K562 (cell line): ENCODE measurements at regions not wholly inside any gene's neighbourhood (a gene's known extent, or its start where the extent isn't known, plus 50 kb on each side); places are given as distances from the start of the nearest gene placed in this dataset.
A peak's percentile ranks its signal among the peaks of the same experiment; 100 is the strongest.

Experiments used
- ATAC-seq: fragments of 200-7000 bp; cut with Tn5 transposase; 3 replicates; pipeline ENCODE4 v1.9.1; 2020; ENCODE audit warnings: moderate library complexity
- BruUV-seq: library from RNA; stranded (reverse); fragments of 400-500 nt; replicated peaks from 2 replicates; lab custom pipeline; 2021; lab: Mats Ljungman, UMichigan
- CTCF ChIA-PET: fragments of 300-600 bp; formaldehyde crosslinking; extraction: SDS; loops from one replicate; lab custom pipeline; 2021; ENCODE audit warnings: low intra/inter-chr PET ratio; lab: Yijun Ruan, JAX
- POLR2A ChIA-PET: fragments of 300-600, 350-650 bp; sonication (Branson Sonifier 250); formaldehyde crosslinking; extraction: SDS; loops from one replicate; lab custom pipeline; 2021; ENCODE audit warnings: antibody characterized with exemption, inconsistent platforms; lab: Yijun Ruan, JAX
- DNase-seq, 4 experiments: peaks; one replicate each; pipeline versions ENCODE4 v3.0.0 to v3.0.0-alpha.2; 2011 to 2018; ENCODE audit warnings: low spot score in 3 of 4, mixed read lengths in 3 of 4; ENCODE audit errors: extremely low read depth in 1 of 4
- FAIRE-seq: peaks from 2 replicates; lab custom pipeline; 2011; peaks lifted over from hg19 to GRCh38; lab: Jason Lieb, UNC
- H2AFZ ChIP-seq: 2 replicates; pipeline ENCODE4 v1.6.0; 2011; ENCODE audit warnings: low read depth, low read length, control low read depth, inconsistent platforms
- H3K27ac ChIP-seq: fragments of 200-600 bp; 3 replicates; pipeline ENCODE4 v1.8.0; 2011; ENCODE audit warnings: low read depth, mild to moderate bottlenecking, control low read depth, inconsistent platforms, low read length, moderate library complexity, mixed read lengths; ENCODE audit errors: extremely low read depth
- H3K27me3 ChIP-seq, 2 experiments: fragments of 300-600 bp in 1 of 2; 2 replicates in 1 of 2; 3 replicates in 1 of 2; pipeline versions ENCODE4 v1.6.0 to v1.8.0; 2011; ENCODE audit warnings: inconsistent platforms in 2 of 2, low read length in 2 of 2, mild to moderate bottlenecking in 1 of 2, mixed read lengths in 1 of 2, moderate library complexity in 1 of 2; ENCODE audit not compliant: control insufficient read depth in 2 of 2, insufficient read depth in 2 of 2
- H3K36me3 ChIP-seq: fragments of 300-600 bp; 3 replicates; pipeline ENCODE4 v1.8.0; 2011; ENCODE audit warnings: mild to moderate bottlenecking, low read length, inconsistent platforms; ENCODE audit not compliant: control insufficient read depth, insufficient read depth
- H3K4me1 ChIP-seq, 2 experiments: fragments of 200-600 bp in 1 of 2; replicated peaks in 1 of 2; 2 replicates in 1 of 2; 3 replicates in 1 of 2; pipeline versions ENCODE4 v1.5.1 to v1.8.0; 2011; ENCODE audit warnings: inconsistent platforms in 2 of 2, low read length in 2 of 2, mild to moderate bottlenecking in 1 of 2, mixed read lengths in 1 of 2, moderate library complexity in 1 of 2; ENCODE audit not compliant: control insufficient read depth in 2 of 2, insufficient read depth in 2 of 2
- H3K4me2 ChIP-seq: 2 replicates; pipeline ENCODE4 v1.6.1; 2011; ENCODE audit warnings: low read length, control low read depth, inconsistent platforms, mixed read lengths; ENCODE audit not compliant: insufficient read depth
- H3K4me3 ChIP-seq: fragments of 200-600 bp; sonication (generic), shearing (Covaris generic); 2 replicates; pipeline ENCODE4 v1.5.1; 2016; ENCODE audit warnings: control low read depth, inconsistent platforms
- H3K79me2 ChIP-seq: fragments of 200-600 bp; 3 replicates; pipeline ENCODE4 v1.8.0; 2011; ENCODE audit warnings: low read length, inconsistent platforms; ENCODE audit not compliant: control insufficient read depth, insufficient read depth
- H3K9ac ChIP-seq, 2 experiments: 2 replicates each; pipeline versions ENCODE4 v1.6.0 to v1.6.1; 2011; ENCODE audit warnings: low read depth in 2 of 2, low read length in 2 of 2, control low read depth in 1 of 2, inconsistent platforms in 1 of 2, mild to moderate bottlenecking in 1 of 2, mixed read lengths in 1 of 2; ENCODE audit not compliant: insufficient read depth in 1 of 2
- H3K9me1 ChIP-seq: one replicate; pipeline ENCODE4 v1.6.0; 2011; ENCODE audit warnings: inconsistent platforms, mild to moderate bottlenecking, low read length, moderate library complexity; ENCODE audit not compliant: control insufficient read depth, insufficient read depth
- H3K9me3 ChIP-seq: replicated peaks from 2 replicates; pipeline ENCODE4 v1.5.1; 2011; ENCODE audit warnings: low read depth, low read length, inconsistent platforms; ENCODE audit not compliant: control insufficient read depth, insufficient read depth
- H4K20me1 ChIP-seq: replicated peaks from 2 replicates; pipeline ENCODE4 v1.6.1; 2011; ENCODE audit warnings: low read length, inconsistent platforms, mixed read lengths; ENCODE audit not compliant: control insufficient read depth, insufficient read depth
- AFF4 ChIP-seq: sonication (generic); formaldehyde crosslinking; IDR thresholded peaks from 2 replicates; pipeline ENCODE4 v1.8.0; 2023; ENCODE audit warnings: mild to moderate bottlenecking, missing genetic modification reagents
- CHCHD3 ChIP-seq: fragments of 250-450 bp; sonication (Bioruptor Pico); IDR thresholded peaks from 2 replicates; pipeline ENCODE4 v2.1.2; 2022; ENCODE audit warnings: mild to moderate bottlenecking
- CTCF ChIP-seq, 3 experiments: IDR thresholded peaks in 2 of 3; conservative IDR thresholded peaks in 1 of 3; 2 replicates each; pipeline ENCODE4 v1.5.1; 2011 to 2012; ENCODE audit warnings: low read length in 3 of 3, mild to moderate bottlenecking in 3 of 3, control low read depth in 2 of 3, improper control_type of control experiment in 1 of 3, inconsistent platforms in 1 of 3, low read depth in 1 of 3, mixed read lengths in 1 of 3, moderate library complexity in 1 of 3; ENCODE audit not compliant: insufficient read depth in 2 of 3
- ERF ChIP-seq: fragments of 450-650 bp; formaldehyde crosslinking; IDR thresholded peaks from 2 replicates; pipeline ENCODE4 v1.4.0; 2020; ENCODE audit warnings: mild to moderate bottlenecking, mixed read lengths
- MAFG ChIP-seq: fragments of 450-650 bp; conservative IDR thresholded peaks from 2 replicates; pipeline ENCODE4 v1.6.1; 2016; ENCODE audit warnings: missing genetic modification characterization, missing compliant biosample characterization
- MCM2 ChIP-seq: fragments of 450-650 bp; IDR thresholded peaks from 2 replicates; pipeline ENCODE4 v1.6.1; 2017; ENCODE audit warnings: low read depth, mild to moderate bottlenecking
- RAD21 ChIP-seq, 2 experiments: fragments of 250-450 bp in 1 of 2; fragments of 450-650 bp in 1 of 2; sonication (Bioruptor Pico) in 1 of 2; formaldehyde crosslinking in 1 of 2; IDR thresholded peaks in 1 of 2; conservative IDR thresholded peaks in 1 of 2; 2 replicates each; pipeline versions ENCODE4 v1.4.0 to v1.8.0; 2020 to 2022; ENCODE audit warnings: mild to moderate bottlenecking in 2 of 2, moderate library complexity in 1 of 2
- ZNF217 ChIP-seq: sonication (generic); formaldehyde crosslinking; IDR thresholded peaks from 2 replicates; pipeline ENCODE4 v1.8.0; 2022; ENCODE audit warnings: mild to moderate bottlenecking, missing genetic modification reagents
- ZNF347 ChIP-seq: fragments of 450-650 bp; formaldehyde crosslinking; IDR thresholded peaks from 2 replicates; pipeline ENCODE4 v1.4.0; 2020; ENCODE audit warnings: low read depth, mild to moderate bottlenecking, moderate library complexity
- WGBS: fragments of 100-300 bp; shearing (Covaris generic); methylation state at CpG from one replicate; pipeline ENCODE4 v1.1.6; 2016; ENCODE audit warnings: low coverage, mixed read lengths; ENCODE audit not compliant: insufficient coverage; ENCODE audit errors: missing lambda C conversion rate; 5-methylcytosine and 5-hydroxymethylcytosine counted together
- in situ Hi-C: fragments of 300-500 bp; cut with MboI; formaldehyde crosslinking; loops from 4 replicates; pipeline ENCODE4 v1.15.0; 2018; ENCODE audit warnings: inconsistent platforms, mixed read lengths
- intact Hi-C: fragments of 100-400 bp; cut with micrococcal nuclease; formaldehyde crosslinking; loops from 2 replicates; pipeline ENCODE4 v1.14.2; 2022
- TF ChIP-seq, protein P1 (sequence below): sonication (generic); formaldehyde crosslinking; IDR thresholded peaks from 2 replicates; pipeline ENCODE4 v1.8.1; 2023; ENCODE audit warnings: mild to moderate bottlenecking, missing genetic modification reagents, moderate library complexity
- TF ChIP-seq, protein P2 (sequence below): fragments of 200-800 bp; sonication (Bioruptor generic); IDR thresholded peaks from 2 replicates; pipeline ENCODE4 v1.6.1; 2017; ENCODE audit warnings: missing genetic modification characterization, missing compliant biosample characterization

GRCh38 chr14:22226381-22226780 is 362.6 kb downstream of the DAD1 start:
- ChIA-PET CTCF (interaction anchor here (0.6 kb wide), 1 partner anchor 342 kb away, joined by 3 read pairs; no protein-coding TSS in a partner anchor), POLR2A (no interaction called here)
- Histone ChIP-seq H3K79me2 (no peaks in the 10 kb centered on the region), H3K9ac (no peak overlapping the region), H3K9me1 (no peaks in the 10 kb centered on the region), H3K4me3 (no peak overlapping the region), H2AFZ (no peak overlapping the region), H3K4me2 (no peak overlapping the region), H3K4me1 (no peaks in the 10 kb centered on the region), H3K27ac (no peak overlapping the region), H3K36me3 (no peaks in the 10 kb centered on the region), H3K27me3 (no peaks in the 10 kb centered on the region), H4K20me1 (no peaks in the 10 kb centered on the region), H3K9me3 (no peaks in the 10 kb centered on the region)
- WGBS = 13% methylated on average over 7 of the region's 8 CpGs
- FAIRE-seq (no peak), ATAC-seq (no peak), DNase-seq (peak in 2 of 4 experiments; percentile 3 to 4)
- no TSS peak for BruUV-seq
- in situ Hi-C loops = no loop called here
- intact Hi-C loops = no loop called here
- TF ChIP-seq ZNF347 (CRISPR knock-in tag) (no peak), MCM2 (no peak), RAD21 (CRISPR knock-in tag; conservative IDR thresholded peaks at IDR 0.05 in 1 of 2, IDR thresholded peaks at IDR 0.05 in 1 of 2) (peak in 1 of 2 experiments; percentile 36; a peak in 1 of 4 replicates), CTCF (IDR thresholded peaks at IDR 0.05 in 2 of 3, conservative IDR thresholded peaks at IDR 0.05 in 1 of 3; ENCODE audit: insufficient read depth in 2 of 3, low read depth in 1 of 3, low read length in 3 of 3) (peak in 2 of 3 experiments; percentile 16 to 22; a peak in 1 of 6 replicates), AFF4 (CRISPR knock-in tag) (no peak), MAFG (tag) (no peak), ZNF217 (CRISPR knock-in tag) (no peak), ERF (no peak), CHCHD3 (CRISPR knock-in tag) (no peak)
- TF ChIP-seq, protein P1, sequence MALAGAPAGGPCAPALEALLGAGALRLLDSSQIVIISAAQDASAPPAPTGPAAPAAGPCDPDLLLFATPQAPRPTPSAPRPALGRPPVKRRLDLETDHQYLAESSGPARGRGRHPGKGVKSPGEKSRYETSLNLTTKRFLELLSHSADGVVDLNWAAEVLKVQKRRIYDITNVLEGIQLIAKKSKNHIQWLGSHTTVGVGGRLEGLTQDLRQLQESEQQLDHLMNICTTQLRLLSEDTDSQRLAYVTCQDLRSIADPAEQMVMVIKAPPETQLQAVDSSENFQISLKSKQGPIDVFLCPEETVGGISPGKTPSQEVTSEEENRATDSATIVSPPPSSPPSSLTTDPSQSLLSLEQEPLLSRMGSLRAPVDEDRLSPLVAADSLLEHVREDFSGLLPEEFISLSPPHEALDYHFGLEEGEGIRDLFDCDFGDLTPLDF = no peak
- TF ChIP-seq, protein P2, sequence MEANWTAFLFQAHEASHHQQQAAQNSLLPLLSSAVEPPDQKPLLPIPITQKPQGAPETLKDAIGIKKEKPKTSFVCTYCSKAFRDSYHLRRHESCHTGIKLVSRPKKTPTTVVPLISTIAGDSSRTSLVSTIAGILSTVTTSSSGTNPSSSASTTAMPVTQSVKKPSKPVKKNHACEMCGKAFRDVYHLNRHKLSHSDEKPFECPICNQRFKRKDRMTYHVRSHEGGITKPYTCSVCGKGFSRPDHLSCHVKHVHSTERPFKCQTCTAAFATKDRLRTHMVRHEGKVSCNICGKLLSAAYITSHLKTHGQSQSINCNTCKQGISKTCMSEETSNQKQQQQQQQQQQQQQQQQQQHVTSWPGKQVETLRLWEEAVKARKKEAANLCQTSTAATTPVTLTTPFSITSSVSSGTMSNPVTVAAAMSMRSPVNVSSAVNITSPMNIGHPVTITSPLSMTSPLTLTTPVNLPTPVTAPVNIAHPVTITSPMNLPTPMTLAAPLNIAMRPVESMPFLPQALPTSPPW (CRISPR knock-in tag) = no peak
